ENCODE measurements at regions not wholly inside any gene's neighbourhood (a gene's known extent, or its start where the extent isn't known, plus 50 kb on each side); places are given as distances from the start of the nearest gene placed in this dataset.

GRCh38 chr14:71665157-71665556 is 267.1 kb upstream of the RGS6 start:
- Mint-ChIP-seq H3K27me3 (no peaks in the 10 kb centered on the region), H3K4me3 (no peak overlapping the region), H3K27ac (no peak overlapping the region), H3K36me3 (peaks cover 23% of the 10 kb centered on the region), H3K4me1 (ENCODE audit: low read depth) (peaks cover 2% of the 10 kb centered on the region), H3K9me3 (ENCODE audit: low read depth) (no peaks in the 10 kb centered on the region)

GRCh38 chr14:71665781-71666180 is 266.4 kb upstream of the RGS6 start:
- H3K4me1 Mint-ChIP-seq (ENCODE audit: low read depth), result peaks cover 2% of the 10 kb centered on the region
- H3K27me3 Mint-ChIP-seq, result no peaks in the 10 kb centered on the region
- H3K4me3 Mint-ChIP-seq, result no peak overlapping the region
- H3K9me3 Mint-ChIP-seq (ENCODE audit: low read depth), result no peaks in the 10 kb centered on the region
- peaks cover 19% of the 10 kb centered on the region for H3K36me3 Mint-ChIP-seq
- H3K27ac Mint-ChIP-seq, result no peak overlapping the region

- Mint-ChIP-seq H3K27ac (no peak overlapping the region), H3K4me1 (ENCODE audit: low read depth) (peaks cover 8% of the 10 kb centered on the region), H3K4me3 (no peak overlapping the region), H3K9me3 (ENCODE audit: low read depth) (no peaks in the 10 kb centered on the region), H3K27me3 (no peaks in the 10 kb centered on the region), H3K36me3 (peaks cover 22% of the 10 kb centered on the region)
Observed at GRCh38 chr14:71666571-71667145, 265.6 kb upstream of the RGS6 start.

DNA sequence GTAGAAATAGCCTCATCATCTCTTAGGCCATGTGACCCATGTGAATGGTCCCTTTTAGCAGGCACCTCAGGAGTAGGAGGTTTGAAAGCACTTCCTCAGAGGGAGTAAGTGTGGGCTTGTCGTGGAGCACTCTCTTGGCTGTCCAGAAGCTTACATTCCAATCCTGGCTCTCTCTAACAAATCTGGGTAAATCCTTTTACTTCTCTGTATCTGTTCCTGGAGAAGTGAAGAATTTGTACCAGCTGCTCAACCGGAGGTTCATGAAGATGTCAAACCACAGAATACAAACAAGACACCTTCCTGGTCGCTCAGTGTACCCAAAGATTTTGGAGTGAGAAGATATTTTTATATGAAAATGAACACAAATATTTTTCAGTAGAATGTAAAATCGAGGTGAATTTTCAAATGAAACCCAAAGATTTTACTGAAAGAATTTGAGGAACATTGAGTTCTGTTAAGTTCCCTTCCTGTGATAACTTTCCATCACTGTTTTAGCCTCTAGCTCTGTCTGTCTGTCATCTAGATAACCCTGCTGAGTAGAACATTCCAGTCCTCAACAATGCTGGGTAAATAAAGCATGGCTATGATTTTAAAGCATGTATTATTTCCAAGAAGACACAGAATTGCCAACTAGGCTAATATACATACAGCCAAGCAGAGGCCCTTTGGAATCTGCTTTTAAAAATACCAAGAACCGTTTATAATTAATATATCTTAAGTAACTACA is 263.9 kb upstream of the RGS6 start:
- no peaks in the 10 kb centered on the region for H3K27me3 Mint-ChIP-seq
- no peaks in the 10 kb centered on the region for H3K9me3 Mint-ChIP-seq (ENCODE audit: low read depth)
- H3K4me1 Mint-ChIP-seq (ENCODE audit: low read depth), result peaks cover 8% of the 10 kb centered on the region
- H3K27ac Mint-ChIP-seq, result no peak overlapping the region
- H3K36me3 Mint-ChIP-seq, result peaks cover 17% of the 10 kb centered on the region
- H3K4me3 Mint-ChIP-seq, result no peak overlapping the region

- Mint-ChIP-seq H3K9me3 (ENCODE audit: low read depth) (no peaks in the 10 kb centered on the region), H3K4me1 (ENCODE audit: low read depth) (peaks cover 9% of the 10 kb centered on the region), H3K27me3 (no peaks in the 10 kb centered on the region), H3K27ac (no peak overlapping the region), H3K36me3 (peaks cover 31% of the 10 kb centered on the region), H3K4me3 (no peak overlapping the region)
Observed at GRCh38 chr14:71672596-71672995, 259.6 kb upstream of the RGS6 start.

DNA sequence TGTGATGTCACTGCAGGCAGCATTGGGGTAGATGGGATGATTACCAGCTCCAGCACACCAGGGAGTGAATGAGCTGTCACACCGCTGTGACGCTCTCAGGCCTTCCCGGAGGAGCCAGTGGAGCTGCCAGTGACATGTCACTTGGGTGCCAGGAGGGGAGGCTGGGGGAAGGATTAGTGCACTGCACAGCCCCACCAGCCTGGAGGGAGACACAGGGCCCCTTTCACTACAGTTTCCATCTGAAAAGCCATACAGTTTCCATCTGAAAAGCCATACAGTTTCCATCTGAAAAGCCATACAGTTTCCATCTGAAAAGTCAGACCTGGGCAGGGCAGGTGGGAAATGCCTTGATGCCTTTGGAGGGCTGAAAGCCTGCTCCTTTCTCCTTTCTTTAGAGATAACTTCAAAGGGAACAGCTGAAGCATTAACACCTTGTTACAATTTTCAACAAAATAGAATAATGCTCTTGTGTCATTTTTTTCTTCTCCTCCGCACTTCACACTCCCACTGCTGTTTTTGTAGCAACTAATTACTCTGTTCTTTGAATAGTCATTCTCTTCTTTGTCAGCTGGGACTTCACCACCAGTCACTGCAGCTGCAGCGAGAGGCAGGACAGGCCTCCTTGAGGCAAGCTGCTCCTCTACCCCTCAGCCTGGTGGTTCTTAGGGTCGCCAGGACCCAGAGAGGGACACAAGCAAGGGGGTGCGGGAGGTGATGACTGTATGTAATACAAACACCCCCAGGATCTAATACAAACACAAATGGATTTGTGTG is 256.9 kb upstream of the RGS6 start:
- Mint-ChIP-seq H3K9me3 (ENCODE audit: low read depth) (no peaks in the 10 kb centered on the region), H3K27me3 (no peaks in the 10 kb centered on the region), H3K36me3 (peaks cover 41% of the 10 kb centered on the region), H3K4me3 (no peak overlapping the region), H3K27ac (no peak overlapping the region), H3K4me1 (ENCODE audit: low read depth) (peaks cover 9% of the 10 kb centered on the region)

DNA sequence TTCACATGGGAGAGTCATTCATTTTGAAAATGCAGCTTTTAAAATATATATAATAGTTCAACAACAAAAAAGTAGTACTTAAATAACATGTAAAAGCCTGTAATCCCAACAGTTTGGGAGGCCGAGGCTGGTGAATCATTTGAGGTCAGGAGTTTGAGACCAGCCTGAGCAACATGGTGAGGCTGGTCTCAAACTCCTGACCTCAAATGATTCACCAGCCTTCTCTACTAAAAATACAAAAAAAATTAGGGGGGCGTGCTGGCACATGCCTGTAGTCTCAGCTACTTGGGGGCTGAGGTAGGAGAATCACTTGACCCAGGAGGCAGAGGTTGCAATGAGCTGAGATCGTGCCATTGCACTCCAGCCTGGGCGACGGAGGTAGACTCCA is 256.3 kb upstream of the RGS6 start:
- H3K4me3 Mint-ChIP-seq, result no peak overlapping the region
- no peaks in the 10 kb centered on the region for H3K9me3 Mint-ChIP-seq (ENCODE audit: low read depth)
- H3K27me3 Mint-ChIP-seq, result no peaks in the 10 kb centered on the region
- peaks cover 9% of the 10 kb centered on the region for H3K4me1 Mint-ChIP-seq (ENCODE audit: low read depth)
- no peak overlapping the region for H3K27ac Mint-ChIP-seq
- H3K36me3 Mint-ChIP-seq, result peaks cover 41% of the 10 kb centered on the region

DNA sequence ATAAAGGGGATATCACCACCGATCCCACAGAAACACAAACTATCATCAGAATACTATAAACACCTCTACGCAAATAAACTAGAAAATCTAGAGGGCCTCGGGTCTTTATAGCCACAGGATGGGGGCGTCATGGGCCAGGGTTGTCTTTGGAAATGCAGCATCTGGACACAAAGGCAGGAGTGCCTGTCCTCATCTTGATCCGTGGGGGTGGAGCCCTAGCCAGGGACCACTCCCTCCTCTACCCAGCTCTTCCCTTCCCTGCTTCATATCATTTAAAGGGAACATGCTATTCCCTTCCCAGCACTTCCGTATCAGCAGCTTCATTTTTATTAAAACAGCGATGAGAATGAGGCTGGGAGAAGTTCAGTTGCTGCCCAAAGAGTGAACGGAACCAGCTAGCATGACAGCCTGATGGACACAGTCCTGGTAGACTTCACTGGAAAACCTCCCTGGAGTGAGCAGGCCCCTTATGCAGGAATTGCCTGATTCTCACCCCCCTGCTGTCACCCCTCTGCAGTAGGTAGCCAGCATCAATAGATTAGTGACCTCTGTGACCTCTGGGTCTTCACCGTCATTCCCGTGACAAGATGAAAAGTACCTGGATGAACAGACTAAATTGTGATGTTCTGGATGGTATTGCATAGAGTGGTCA is 251.4 kb upstream of the RGS6 start:
- peaks cover 31% of the 10 kb centered on the region for H3K36me3 Mint-ChIP-seq
- no peak overlapping the region for H3K27ac Mint-ChIP-seq
- H3K4me3 Mint-ChIP-seq, result no peak overlapping the region
- H3K27me3 Mint-ChIP-seq, result no peaks in the 10 kb centered on the region
- H3K9me3 Mint-ChIP-seq (ENCODE audit: low read depth), result no peaks in the 10 kb centered on the region
- no peaks in the 10 kb centered on the region for H3K4me1 Mint-ChIP-seq (ENCODE audit: low read depth)

- H3K36me3 Mint-ChIP-seq, result peaks cover 26% of the 10 kb centered on the region
- no peaks in the 10 kb centered on the region for H3K9me3 Mint-ChIP-seq (ENCODE audit: low read depth)
- H3K4me1 Mint-ChIP-seq (ENCODE audit: low read depth), result no peaks in the 10 kb centered on the region
- H3K4me3 Mint-ChIP-seq, result no peak overlapping the region
- H3K27ac Mint-ChIP-seq, result no peak overlapping the region
- no peaks in the 10 kb centered on the region for H3K27me3 Mint-ChIP-seq
Observed at GRCh38 chr14:71682337-71682736, 249.9 kb upstream of the RGS6 start.

DNA sequence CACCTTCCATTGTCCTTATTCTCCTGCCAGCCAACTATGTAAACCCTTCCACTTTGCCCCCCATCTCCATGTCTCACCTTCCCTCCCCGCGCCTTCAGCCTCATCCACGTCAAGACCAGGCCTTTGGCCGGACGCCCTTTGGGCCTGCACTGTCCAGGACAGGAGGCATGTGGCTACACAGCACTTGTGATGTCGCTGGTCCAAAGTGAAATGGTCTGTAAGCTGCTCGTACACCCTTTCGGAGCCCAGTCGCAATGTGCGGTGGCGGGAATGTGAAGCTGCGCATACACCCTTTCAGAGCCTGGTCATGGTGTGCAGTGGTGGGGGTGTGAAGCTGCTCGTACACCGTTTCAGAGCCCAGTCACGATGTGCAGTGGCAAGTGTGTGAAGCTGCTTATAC is 247.9 kb upstream of the RGS6 start:
- Mint-ChIP-seq H3K4me1 (ENCODE audit: low read depth) (no peaks in the 10 kb centered on the region), H3K9me3 (ENCODE audit: low read depth) (no peaks in the 10 kb centered on the region), H3K27me3 (no peaks in the 10 kb centered on the region), H3K4me3 (no peak overlapping the region), H3K27ac (no peak overlapping the region), H3K36me3 (peaks cover 20% of the 10 kb centered on the region)

- Mint-ChIP-seq H3K9me3 (ENCODE audit: low read depth) (no peaks in the 10 kb centered on the region), H3K4me3 (no peak overlapping the region), H3K27ac (no peak overlapping the region), H3K4me1 (ENCODE audit: low read depth) (peaks cover 2% of the 10 kb centered on the region), H3K27me3 (no peaks in the 10 kb centered on the region), H3K36me3 (peaks cover 29% of the 10 kb centered on the region)
Observed at GRCh38 chr14:71686677-71687076, 245.6 kb upstream of the RGS6 start.

- Mint-ChIP-seq H3K4me3 (no peak overlapping the region), H3K27me3 (no peaks in the 10 kb centered on the region), H3K36me3 (peaks cover 31% of the 10 kb centered on the region), H3K9me3 (ENCODE audit: low read depth) (no peaks in the 10 kb centered on the region), H3K4me1 (ENCODE audit: low read depth) (peaks cover 4% of the 10 kb centered on the region), H3K27ac (no peak overlapping the region)
Observed at GRCh38 chr14:71687166-71687831, 244.9 kb upstream of the RGS6 start.

- peaks cover 10% of the 10 kb centered on the region for H3K4me1 Mint-ChIP-seq (ENCODE audit: low read depth)
- no peaks in the 10 kb centered on the region for H3K9me3 Mint-ChIP-seq (ENCODE audit: low read depth)
- no peaks in the 10 kb centered on the region for H3K27me3 Mint-ChIP-seq
- no peak overlapping the region for H3K27ac Mint-ChIP-seq
- peaks cover 29% of the 10 kb centered on the region for H3K36me3 Mint-ChIP-seq
- H3K4me3 Mint-ChIP-seq, result no peak overlapping the region
Observed at GRCh38 chr14:71688576-71688975, 243.7 kb upstream of the RGS6 start.

DNA sequence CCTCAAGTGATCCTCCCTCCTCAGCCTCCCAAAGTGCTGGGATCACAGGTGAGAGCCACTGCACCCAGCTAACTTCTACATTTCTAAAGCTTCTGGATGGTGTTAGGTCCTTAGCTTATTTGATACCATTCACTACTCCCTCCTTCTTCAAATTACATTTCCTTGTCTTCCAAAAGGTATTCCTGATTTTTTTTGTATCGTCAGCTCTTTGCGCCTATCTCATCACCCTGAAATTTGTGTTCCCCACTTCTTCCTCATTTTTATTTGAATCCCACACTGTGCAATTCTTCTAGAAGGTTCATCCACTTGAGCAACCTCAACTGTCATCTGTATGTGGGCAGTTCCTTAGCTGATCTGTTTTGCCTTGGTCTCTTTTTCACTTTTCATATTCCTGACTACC is 241.8 kb upstream of the RGS6 start:
- Mint-ChIP-seq H3K9me3 (ENCODE audit: low read depth) (no peaks in the 10 kb centered on the region), H3K27ac (peak overlapping the region; percentile 22), H3K36me3 (peaks cover 23% of the 10 kb centered on the region), H3K4me1 (ENCODE audit: low read depth) (peaks cover 16% of the 10 kb centered on the region), H3K4me3 (no peak overlapping the region), H3K27me3 (no peaks in the 10 kb centered on the region)

DNA sequence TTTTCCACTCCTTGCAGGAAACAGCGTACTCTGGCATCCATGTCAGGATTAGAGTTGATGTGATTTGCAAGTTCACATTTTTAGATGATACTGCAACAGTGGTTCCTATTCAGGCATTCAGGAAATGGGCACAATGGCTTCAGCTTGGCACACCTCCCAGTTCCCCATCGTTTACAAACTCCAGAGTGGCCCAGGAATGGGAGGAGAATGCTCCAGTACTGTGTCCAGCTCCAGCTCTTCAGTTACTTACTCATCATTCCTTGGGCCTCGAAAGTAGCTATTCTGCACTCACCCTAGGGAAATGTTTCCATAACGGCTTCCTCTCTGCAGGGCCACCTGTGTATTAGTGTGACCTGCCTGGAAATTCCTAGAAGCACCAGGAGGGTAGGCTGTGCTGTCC is 239.7 kb upstream of the RGS6 start:
- peaks cover 31% of the 10 kb centered on the region for H3K36me3 Mint-ChIP-seq

More for the DNA sequence above, 239.7 kb upstream of the RGS6 start:
- Mint-ChIP-seq H3K4me3 (no peak overlapping the region), H3K27me3 (no peaks in the 10 kb centered on the region), H3K9me3 (ENCODE audit: low read depth) (no peaks in the 10 kb centered on the region), H3K27ac (no peak overlapping the region), H3K4me1 (ENCODE audit: low read depth) (peaks cover 24% of the 10 kb centered on the region)
